Activated naive CD4-positive, alpha-beta T cell treated with anti-CD3 and anti-CD28 coated beads, Interleukin-2, amount 50 U/mL, for 24 hours (primary cell): ENCODE measurements at regions not wholly inside any gene's neighbourhood (a gene's known extent, or its start where the extent isn't known, plus 50 kb on each side); places are given as distances from the start of the nearest gene placed in this dataset.

Source experiments
- H3K27ac Mint-ChIP-seq: one replicate; pipeline ENCODE4 v1.8.0; 2021; ENCODE audit warnings: mild to moderate bottlenecking, mixed read lengths
- H3K27me3 Mint-ChIP-seq: one replicate; pipeline ENCODE4 v1.8.0; 2021; ENCODE audit warnings: mixed read lengths
- H3K36me3 Mint-ChIP-seq: one replicate; pipeline ENCODE4 v1.8.0; 2021; ENCODE audit warnings: mixed read lengths
- H3K4me1 Mint-ChIP-seq: one replicate; pipeline ENCODE4 v1.8.0; 2021; ENCODE audit warnings: mixed read lengths
- H3K4me3 Mint-ChIP-seq: one replicate; pipeline ENCODE4 v1.8.0; 2021; ENCODE audit warnings: mild to moderate bottlenecking, mixed read lengths
- H3K9me3 Mint-ChIP-seq: one replicate; pipeline ENCODE4 v1.8.0; 2021; ENCODE audit warnings: mixed read lengths

GRCh38 chr20:23166563-23166962 lies 80.4 kb upstream of the CD93 start:
- H3K27ac Mint-ChIP-seq, result no peak overlapping the region
- no peak overlapping the region for H3K4me3 Mint-ChIP-seq
- H3K36me3 Mint-ChIP-seq, result no peaks in the 10 kb centered on the region
- no peaks in the 10 kb centered on the region for H3K9me3 Mint-ChIP-seq
- H3K27me3 Mint-ChIP-seq, result peaks cover 1% of the 10 kb centered on the region
- no peaks in the 10 kb centered on the region for H3K4me1 Mint-ChIP-seq

- Mint-ChIP-seq H3K9me3 (no peaks in the 10 kb centered on the region), H3K27ac (no peak overlapping the region), H3K4me1 (no peaks in the 10 kb centered on the region), H3K27me3 (peaks cover 1% of the 10 kb centered on the region), H3K36me3 (no peaks in the 10 kb centered on the region), H3K4me3 (no peak overlapping the region)
These were observed 79.8 kb upstream of the CD93 start for GRCh38 chr20:23165964-23166363.

DNA sequence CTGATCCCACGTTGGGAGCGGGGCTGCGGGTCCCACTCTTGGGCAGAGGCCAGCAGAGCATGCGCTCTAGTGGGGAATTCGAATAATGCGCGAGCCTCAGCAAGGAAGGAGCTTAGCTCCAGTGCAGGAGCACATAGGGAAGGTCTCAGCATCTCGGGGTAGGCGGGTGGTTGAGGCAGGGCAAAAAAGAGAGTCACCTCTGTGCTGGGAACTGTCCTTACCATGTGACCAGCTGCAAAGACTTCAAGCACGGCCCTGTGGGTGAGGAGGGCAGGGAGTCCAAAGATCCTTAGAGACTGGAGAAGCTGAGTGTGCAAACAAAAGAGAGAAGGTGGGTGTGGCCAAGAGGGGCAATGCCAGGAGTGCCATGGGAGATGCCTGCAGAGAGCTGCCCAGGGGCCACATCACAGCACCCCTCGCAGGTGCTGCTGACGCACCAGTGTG lies 79.2 kb upstream of the CD93 start:
- peaks cover 1% of the 10 kb centered on the region for H3K27me3 Mint-ChIP-seq
- no peaks in the 10 kb centered on the region for H3K9me3 Mint-ChIP-seq
- no peaks in the 10 kb centered on the region for H3K36me3 Mint-ChIP-seq
- no peak overlapping the region for H3K4me3 Mint-ChIP-seq
- H3K4me1 Mint-ChIP-seq, result no peaks in the 10 kb centered on the region
- no peak overlapping the region for H3K27ac Mint-ChIP-seq

- H3K4me1 Mint-ChIP-seq, result peaks cover 4% of the 10 kb centered on the region
- H3K9me3 Mint-ChIP-seq, result no peaks in the 10 kb centered on the region
- no peak overlapping the region for H3K4me3 Mint-ChIP-seq
- no peaks in the 10 kb centered on the region for H3K36me3 Mint-ChIP-seq
- peaks cover 1% of the 10 kb centered on the region for H3K27me3 Mint-ChIP-seq
- no peak overlapping the region for H3K27ac Mint-ChIP-seq
These were observed 78.1 kb upstream of the CD93 start for GRCh38 chr20:23164176-23164601.

GRCh38 chr20:23163562-23163961 lies 77.4 kb upstream of the CD93 start:
- no peak overlapping the region for H3K27ac Mint-ChIP-seq
- no peaks in the 10 kb centered on the region for H3K9me3 Mint-ChIP-seq
- H3K36me3 Mint-ChIP-seq, result no peaks in the 10 kb centered on the region
- peaks cover 4% of the 10 kb centered on the region for H3K4me1 Mint-ChIP-seq
- H3K4me3 Mint-ChIP-seq, result no peak overlapping the region
- peaks cover 1% of the 10 kb centered on the region for H3K27me3 Mint-ChIP-seq

DNA sequence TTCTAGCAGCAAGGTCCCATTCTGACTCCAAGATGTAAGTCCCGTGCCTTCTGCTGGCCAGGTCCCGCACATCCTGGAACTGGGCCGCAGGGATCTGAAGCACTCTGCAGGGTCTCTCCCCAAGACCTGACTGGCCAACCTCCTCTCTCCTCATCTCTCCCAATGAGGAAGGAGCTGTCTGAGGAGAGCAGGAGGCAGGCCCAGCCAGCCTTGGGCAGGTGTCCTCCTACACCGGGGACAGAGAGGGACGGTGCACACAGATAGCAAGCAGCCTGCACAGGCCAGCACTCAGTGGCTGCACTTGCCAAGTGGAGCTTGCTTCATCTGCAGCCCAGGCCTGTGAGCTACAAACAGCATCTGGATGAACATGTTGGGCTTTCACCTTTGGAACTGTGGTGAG lies 76.8 kb upstream of the CD93 start:
- Mint-ChIP-seq H3K27ac (no peak overlapping the region), H3K4me3 (no peak overlapping the region), H3K27me3 (peaks cover 1% of the 10 kb centered on the region), H3K9me3 (no peaks in the 10 kb centered on the region), H3K36me3 (no peaks in the 10 kb centered on the region), H3K4me1 (peaks cover 4% of the 10 kb centered on the region)

GRCh38 chr20:23161968-23162696 lies 76.0 kb upstream of the CD93 start:
- Mint-ChIP-seq H3K4me3 (no peak overlapping the region), H3K27me3 (peaks cover 1% of the 10 kb centered on the region), H3K4me1 (peaks cover 4% of the 10 kb centered on the region)

GRCh38 chr20:23161244-23161891 lies 75.2 kb upstream of the CD93 start:
- Mint-ChIP-seq H3K4me1 (peaks cover 4% of the 10 kb centered on the region), H3K9me3 (no peaks in the 10 kb centered on the region), H3K27ac (no peak overlapping the region), H3K27me3 (peaks cover 1% of the 10 kb centered on the region), H3K4me3 (no peak overlapping the region), H3K36me3 (no peaks in the 10 kb centered on the region)

More at GRCh38 chr20:23161968-23162696, 76.0 kb upstream of the CD93 start:
- H3K36me3 Mint-ChIP-seq, result no peaks in the 10 kb centered on the region
- H3K9me3 Mint-ChIP-seq, result no peaks in the 10 kb centered on the region
- no peak overlapping the region for H3K27ac Mint-ChIP-seq

GRCh38 chr20:23160536-23161243 lies 74.6 kb upstream of the CD93 start:
- no peaks in the 10 kb centered on the region for H3K9me3 Mint-ChIP-seq
- no peak overlapping the region for H3K27ac Mint-ChIP-seq
- peaks cover 1% of the 10 kb centered on the region for H3K27me3 Mint-ChIP-seq
- no peaks in the 10 kb centered on the region for H3K36me3 Mint-ChIP-seq
- H3K4me1 Mint-ChIP-seq, result peaks cover 4% of the 10 kb centered on the region
- no peak overlapping the region for H3K4me3 Mint-ChIP-seq

GRCh38 chr20:23159947-23160318 lies 73.8 kb upstream of the CD93 start:
- Mint-ChIP-seq H3K4me1 (peaks cover 4% of the 10 kb centered on the region), H3K27ac (no peak overlapping the region), H3K27me3 (no peaks in the 10 kb centered on the region), H3K9me3 (no peaks in the 10 kb centered on the region), H3K4me3 (no peak overlapping the region), H3K36me3 (no peaks in the 10 kb centered on the region)

GRCh38 chr20:23159256-23159946 lies 73.3 kb upstream of the CD93 start:
- Mint-ChIP-seq H3K4me3 (no peak overlapping the region), H3K27me3 (no peaks in the 10 kb centered on the region), H3K4me1 (peaks cover 4% of the 10 kb centered on the region), H3K9me3 (no peaks in the 10 kb centered on the region), H3K27ac (no peak overlapping the region), H3K36me3 (no peaks in the 10 kb centered on the region)

GRCh38 chr20:23157734-23158133 lies 71.6 kb upstream of the CD93 start:
- Mint-ChIP-seq H3K27me3 (no peaks in the 10 kb centered on the region), H3K36me3 (no peaks in the 10 kb centered on the region), H3K4me1 (peaks cover 4% of the 10 kb centered on the region), H3K4me3 (no peak overlapping the region), H3K9me3 (no peaks in the 10 kb centered on the region), H3K27ac (no peak overlapping the region)

- no peak overlapping the region for H3K4me3 Mint-ChIP-seq
- no peaks in the 10 kb centered on the region for H3K27me3 Mint-ChIP-seq
- peaks cover 4% of the 10 kb centered on the region for H3K4me1 Mint-ChIP-seq
- H3K9me3 Mint-ChIP-seq, result no peaks in the 10 kb centered on the region
- H3K36me3 Mint-ChIP-seq, result no peaks in the 10 kb centered on the region
- H3K27ac Mint-ChIP-seq, result no peak overlapping the region
These were observed 70.8 kb upstream of the CD93 start for GRCh38 chr20:23156842-23157423.

- Mint-ChIP-seq H3K9me3 (no peaks in the 10 kb centered on the region), H3K4me1 (peaks cover 4% of the 10 kb centered on the region), H3K36me3 (no peaks in the 10 kb centered on the region), H3K27ac (no peak overlapping the region), H3K27me3 (peaks cover 1% of the 10 kb centered on the region), H3K4me3 (no peak overlapping the region)
These were observed 70.2 kb upstream of the CD93 start for GRCh38 chr20:23156170-23156841.

GRCh38 chr20:23155141-23155590 lies 69.0 kb upstream of the CD93 start:
- Mint-ChIP-seq H3K27ac (no peak overlapping the region), H3K36me3 (no peaks in the 10 kb centered on the region), H3K4me3 (no peak overlapping the region), H3K4me1 (peaks cover 4% of the 10 kb centered on the region), H3K9me3 (no peaks in the 10 kb centered on the region), H3K27me3 (peaks cover 1% of the 10 kb centered on the region)
